ENCODE measurements at regions not wholly inside any gene's neighbourhood (a gene's known extent, or its start where the extent isn't known, plus 50 kb on each side); places are given as distances from the start of the nearest gene placed in this dataset.

GRCh38 chr6:166678426-166678825 lies 51.4 kb upstream of the RPS6KA2 start:
- no peak for TF ChIP-seq CTCF (IDR thresholded peaks at IDR 0.05)
- TF ChIP-seq EP300 (IDR thresholded peaks at IDR 0.05): no peak
